ENCODE measurements at regions not wholly inside any gene's neighbourhood (a gene's known extent, or its start where the extent isn't known, plus 50 kb on each side); places are given as distances from the start of the nearest gene placed in this dataset.

GRCh38 chr18:52069201-52069600, 270.8 kb upstream of the DCC start:
- Mint-ChIP-seq H3K27ac (no peak overlapping the region), H3K36me3 (no peaks in the 10 kb centered on the region), H3K9me3 (peaks cover 2 to 6% (median 4%) of the 10 kb centered on the region in 7 donors), H3K4me1 (no peaks in the 10 kb centered on the region), H3K27me3 (ENCODE audit: low read depth in 3 of 3) (no peaks in the 10 kb centered on the region), H3K4me3 (no peak overlapping the region)
- H4K20me1 ChIP-seq (ENCODE audit: insufficient read depth, low read length) = no peaks in the 10 kb centered on the region
- H3K9ac ChIP-seq (ENCODE audit: insufficient read depth, low read length, poor library complexity, severe bottlenecking) = no peak overlapping the region
- intact Hi-C loops (cut with micrococcal nuclease) = no loop called here
- DNase-seq = no peak
- no peak overlapping the region for H2AFZ ChIP-seq (ENCODE audit: insufficient read depth, low read depth, low read length, poor library complexity, severe bottlenecking)
- WGBS (ENCODE audit: insufficient coverage) = no CpG with 5 or more reads among the region's 2 CpGs
- H3K4me2 ChIP-seq (replicated peaks; ENCODE audit: extremely low read depth, low read length, poor library complexity, severe bottlenecking) = no peak overlapping the region
- TF ChIP-seq CTCF (IDR thresholded peaks at IDR 0.05) = no peak
- no peaks in the 10 kb centered on the region for H3K4me1 ChIP-seq (ENCODE audit: control insufficient read depth in 1 of 2, insufficient read depth in 2 of 2, low read length in 2 of 2)
- no peaks in the 10 kb centered on the region for H3K79me2 ChIP-seq (ENCODE audit: insufficient read depth, low read length)
- peaks cover 13 to 22% of the 10 kb centered on the region in 2 donors for H3K9me3 ChIP-seq (replicated peaks in 1 of 2; ENCODE audit: control insufficient read depth in 1 of 2, insufficient read depth in 1 of 2, low read length in 2 of 2)
- H3K27me3 ChIP-seq (ENCODE audit: control insufficient read depth in 2 of 2, insufficient read depth in 2 of 2, low read length in 2 of 2) = no peaks in the 10 kb centered on the region
- no peak overlapping the region for H3K4me3 ChIP-seq (replicated peaks in 1 of 3; ENCODE audit: low read depth in 2 of 3, low read length in 3 of 3)
- no peak overlapping the region for H3K27ac ChIP-seq (ENCODE audit: low read depth in 1 of 2, low read length in 2 of 2)
- no peaks in the 10 kb centered on the region for H3K36me3 ChIP-seq (replicated peaks in 1 of 2; ENCODE audit: control insufficient read depth in 1 of 2, insufficient read depth in 2 of 2, low read length in 2 of 2)

- no peak for DNase-seq
- peaks cover 0 to 4% (median 2%) of the 10 kb centered on the region in 7 donors for H3K9me3 Mint-ChIP-seq
- H3K36me3 ChIP-seq (replicated peaks in 1 of 2; ENCODE audit: control insufficient read depth in 1 of 2, insufficient read depth in 2 of 2, low read length in 2 of 2) = no peaks in the 10 kb centered on the region
- H3K27me3 Mint-ChIP-seq (ENCODE audit: low read depth in 3 of 3) = no peaks in the 10 kb centered on the region
- H3K27ac Mint-ChIP-seq = no peak overlapping the region
- H3K27me3 ChIP-seq (ENCODE audit: control insufficient read depth in 2 of 2, insufficient read depth in 2 of 2, low read length in 2 of 2) = no peaks in the 10 kb centered on the region
- 100% methylated on average over 1 of the region's 4 CpGs for WGBS (ENCODE audit: insufficient coverage)
- no peaks in the 10 kb centered on the region for H3K4me1 ChIP-seq (ENCODE audit: control insufficient read depth in 1 of 2, insufficient read depth in 2 of 2, low read length in 2 of 2)
- TF ChIP-seq CTCF (IDR thresholded peaks at IDR 0.05) = no peak
- H2AFZ ChIP-seq (ENCODE audit: insufficient read depth, low read depth, low read length, poor library complexity, severe bottlenecking) = no peak overlapping the region
- intact Hi-C loops (cut with micrococcal nuclease) = no loop called here
- H3K4me3 ChIP-seq (replicated peaks in 1 of 3; ENCODE audit: low read depth in 2 of 3, low read length in 3 of 3) = no peak overlapping the region
- no peak overlapping the region for H3K27ac ChIP-seq (ENCODE audit: low read depth in 1 of 2, low read length in 2 of 2)
- H3K36me3 Mint-ChIP-seq = no peaks in the 10 kb centered on the region
- no peak overlapping the region for H3K4me3 Mint-ChIP-seq
- no peaks in the 10 kb centered on the region for H3K79me2 ChIP-seq (ENCODE audit: insufficient read depth, low read length)
- no peaks in the 10 kb centered on the region for H3K4me1 Mint-ChIP-seq
- H3K9me3 ChIP-seq (replicated peaks in 1 of 2; ENCODE audit: control insufficient read depth in 1 of 2, insufficient read depth in 1 of 2, low read length in 2 of 2) = peaks cover 4 to 12% of the 10 kb centered on the region in 2 donors
- no peaks in the 10 kb centered on the region for H4K20me1 ChIP-seq (ENCODE audit: insufficient read depth, low read length)
- H3K9ac ChIP-seq (ENCODE audit: insufficient read depth, low read length, poor library complexity, severe bottlenecking) = no peak overlapping the region
- H3K4me2 ChIP-seq (replicated peaks; ENCODE audit: extremely low read depth, low read length, poor library complexity, severe bottlenecking) = no peak overlapping the region
Observed at GRCh38 chr18:52070291-52070756, 269.7 kb upstream of the DCC start.

Data from CD14-positive monocyte (primary cell).